ENCODE measurements at regions not wholly inside any gene's neighbourhood (a gene's known extent, or its start where the extent isn't known, plus 50 kb on each side); places are given as distances from the start of the nearest gene placed in this dataset.

GRCh38 chr5:6206501-6206900 lies 171.8 kb downstream of the MED10 start:
- TF ChIP-seq CTCF (optimal IDR thresholded peaks at IDR 0.05 in 1 of 3, IDR thresholded peaks at IDR 0.05 in 1 of 3, conservative IDR thresholded peaks at IDR 0.05 in 1 of 3; ENCODE audit: extremely low read depth in 1 of 3, insufficient read depth in 2 of 3, low read length in 3 of 3), result no peak
- TF ChIP-seq EZH2 (IDR thresholded peaks at IDR 0.05; ENCODE audit: low read length), result no peak
- no peak for DNase-seq (ENCODE audit: low read depth, low spot score)
- Histone ChIP-seq H3K27ac (ENCODE audit: control insufficient read depth, insufficient read depth, low read length) (no peak overlapping the region), H3K36me3 (ENCODE audit: control insufficient read depth in 2 of 2, extremely low read depth in 1 of 2, insufficient read depth in 2 of 2, low read length in 2 of 2) (no peaks in the 10 kb centered on the region), H2AFZ (ENCODE audit: control insufficient read depth, low read length) (no peak overlapping the region), H3K4me3 (ENCODE audit: control insufficient read depth in 2 of 3, extremely low read depth in 1 of 3, insufficient read depth in 2 of 3, low read depth in 1 of 3, low read length in 3 of 3) (no peak overlapping the region), H3K27me3 (ENCODE audit: control insufficient read depth, extremely low read depth, insufficient read depth, low read length) (no peaks in the 10 kb centered on the region), H3K9me1 (ENCODE audit: control insufficient read depth, extremely low read depth, insufficient read depth, low read length) (no peaks in the 10 kb centered on the region), H4K20me1 (ENCODE audit: control insufficient read depth, extremely low read depth, insufficient read depth, low read length) (no peaks in the 10 kb centered on the region), H3K79me2 (ENCODE audit: control insufficient read depth, insufficient read depth, low read length) (no peaks in the 10 kb centered on the region), H3K9ac (ENCODE audit: control insufficient read depth, extremely low read depth, insufficient read depth, low read length) (no peak overlapping the region), H3K9me3 (ENCODE audit: control insufficient read depth, low read depth, low read length) (no peaks in the 10 kb centered on the region), H3K4me1 (ENCODE audit: control insufficient read depth, extremely low read depth, insufficient read depth, low read length) (no peaks in the 10 kb centered on the region), H3K4me2 (ENCODE audit: control insufficient read depth, extremely low read depth, insufficient read depth, low read depth, low read length) (no peak overlapping the region)
- dilution Hi-C loops (cut with MboI; ENCODE audit: extremely low pct_ligation_motif_present, low sequenced_read_pairs), result no loop called here
- FAIRE-seq, result no peak

DNA sequence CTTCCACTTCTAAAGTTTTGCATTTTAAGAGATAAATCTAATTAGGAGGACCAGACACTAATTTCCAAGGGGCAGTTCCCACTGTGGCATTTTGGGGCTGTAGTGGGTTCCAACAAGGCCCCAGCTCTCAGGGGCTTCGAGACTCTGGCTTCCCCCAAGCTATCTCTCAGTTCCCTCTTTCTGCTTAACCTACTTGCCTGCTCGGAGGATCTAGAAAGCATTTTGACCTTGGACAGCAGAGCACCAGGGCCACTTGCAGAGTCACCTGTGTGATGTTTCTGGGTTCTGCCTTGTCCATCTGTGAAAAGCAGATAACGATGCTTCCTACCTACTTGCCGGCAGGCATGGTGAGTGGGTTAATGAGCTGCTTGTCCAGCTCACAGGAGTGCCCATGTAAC lies 175.4 kb downstream of the MED10 start:
- TF ChIP-seq EZH2 (IDR thresholded peaks at IDR 0.05; ENCODE audit: low read length) (no peak), CTCF (optimal IDR thresholded peaks at IDR 0.05 in 1 of 3, IDR thresholded peaks at IDR 0.05 in 1 of 3, conservative IDR thresholded peaks at IDR 0.05 in 1 of 3; ENCODE audit: extremely low read depth in 1 of 3, insufficient read depth in 2 of 3, low read length in 3 of 3) (no peak)
- H3K27me3 ChIP-seq (ENCODE audit: control insufficient read depth, extremely low read depth, insufficient read depth, low read length), result no peaks in the 10 kb centered on the region
- no peaks in the 10 kb centered on the region for H3K9me1 ChIP-seq (ENCODE audit: control insufficient read depth, extremely low read depth, insufficient read depth, low read length)
- no peaks in the 10 kb centered on the region for H3K4me1 ChIP-seq (ENCODE audit: control insufficient read depth, extremely low read depth, insufficient read depth, low read length)
- no peak overlapping the region for H3K27ac ChIP-seq (ENCODE audit: control insufficient read depth, insufficient read depth, low read length)
- no peaks in the 10 kb centered on the region for H3K79me2 ChIP-seq (ENCODE audit: control insufficient read depth, insufficient read depth, low read length)
- no peaks in the 10 kb centered on the region for H3K9me3 ChIP-seq (ENCODE audit: control insufficient read depth, low read depth, low read length)
- H3K36me3 ChIP-seq (ENCODE audit: control insufficient read depth in 2 of 2, extremely low read depth in 1 of 2, insufficient read depth in 2 of 2, low read length in 2 of 2), result no peaks in the 10 kb centered on the region
- no peak overlapping the region for H2AFZ ChIP-seq (ENCODE audit: control insufficient read depth, low read length)
- H3K9ac ChIP-seq (ENCODE audit: control insufficient read depth, extremely low read depth, insufficient read depth, low read length), result no peak overlapping the region
- no peaks in the 10 kb centered on the region for H4K20me1 ChIP-seq (ENCODE audit: control insufficient read depth, extremely low read depth, insufficient read depth, low read length)
- dilution Hi-C loops (cut with MboI; ENCODE audit: extremely low pct_ligation_motif_present, low sequenced_read_pairs), result no loop called here
- FAIRE-seq (no peak), DNase-seq (ENCODE audit: low read depth, low spot score) (no peak)
- H3K4me3 ChIP-seq (ENCODE audit: control insufficient read depth in 2 of 3, extremely low read depth in 1 of 3, insufficient read depth in 2 of 3, low read depth in 1 of 3, low read length in 3 of 3), result no peak overlapping the region
- H3K4me2 ChIP-seq (ENCODE audit: control insufficient read depth, extremely low read depth, insufficient read depth, low read depth, low read length), result no peak overlapping the region

All from keratinocyte (primary cell).